Kidney (tissue), 13 donors: ENCODE measurements at regions not wholly inside any gene's neighbourhood (a gene's known extent, or its start where the extent isn't known, plus 50 kb on each side); places are given as distances from the start of the nearest gene placed in this dataset.

Experiments
- DNase-seq, 5 donors: peaks; one replicate each; pipeline ENCODE4 v3.0.0-alpha.2; 2013 to 2020
- FAIRE-seq: peaks from 2 replicates; lab custom pipeline; 2012; peaks lifted over from hg19 to GRCh38; lab: Jason Lieb, UNC
- H3K27ac ChIP-seq, 2 donors: one replicate each; pipeline ENCODE4 v1.7.0; 2013; ENCODE audit warnings: low read depth in 2 of 2, low read length in 2 of 2, inconsistent platforms in 1 of 2
- H3K27me3 ChIP-seq: one replicate; pipeline ENCODE4 v1.7.1; 2013; ENCODE audit warnings: low read length, inconsistent platforms; ENCODE audit not compliant: control insufficient read depth, insufficient read depth
- H3K36me3 ChIP-seq, 3 donors: one replicate each; pipeline versions ENCODE4 v1.7.0 to v1.7.1; 2013; ENCODE audit warnings: low read length in 3 of 3, control low read depth in 1 of 3, inconsistent platforms in 1 of 3; ENCODE audit not compliant: insufficient read depth in 3 of 3, control insufficient read depth in 2 of 3
- H3K4me1 ChIP-seq, 3 donors: one replicate each; pipeline versions ENCODE4 v1.7.0 to v1.7.1; 2013; ENCODE audit warnings: low read length in 3 of 3, inconsistent platforms in 1 of 3, low read depth in 1 of 3; ENCODE audit not compliant: control insufficient read depth in 2 of 3, insufficient read depth in 2 of 3
- H3K4me3 ChIP-seq, 3 donors: one replicate each; pipeline versions ENCODE4 v1.7.0 to v1.8.1; 2013; ENCODE audit warnings: low read length in 3 of 3, control low read depth in 1 of 3, inconsistent platforms in 1 of 3
- H3K9ac ChIP-seq, 3 donors: one replicate each; pipeline versions ENCODE4 v1.7.0 to v1.7.1; 2013; ENCODE audit warnings: low read length in 3 of 3, control low read depth in 1 of 3, inconsistent platforms in 1 of 3
- H3K9me3 ChIP-seq, 3 donors: one replicate each; pipeline versions ENCODE4 v1.7.0 to v1.7.1; 2013; ENCODE audit warnings: low read length in 3 of 3, control low read depth in 1 of 3, inconsistent platforms in 1 of 3; ENCODE audit not compliant: control insufficient read depth in 2 of 3, insufficient read depth in 1 of 3
- intact Hi-C: fragments of 100-400 bp; cut with DNase I; formaldehyde crosslinking; loops from one replicate; pipeline ENCODE4 v1.11.1; 2022
- TF ChIP-seq, protein P1 (sequence below): IDR thresholded peaks from 3 replicates; pipeline ENCODE4 v1.5.1; 2012; ENCODE audit warnings: mild to moderate bottlenecking, moderate library complexity, borderline replicate concordance; ENCODE audit not compliant: insufficient read depth; ENCODE audit errors: extremely low read depth
- donor health status: control.
- donor health status: control.
- donor health status: control.
- donor health status: control.
- donor health status: control.
- donor health status: DM: yes; HTN: yes; CAD: no.
- donor health status: Normal renal cell carcinoma (clear cell type).

DNA sequence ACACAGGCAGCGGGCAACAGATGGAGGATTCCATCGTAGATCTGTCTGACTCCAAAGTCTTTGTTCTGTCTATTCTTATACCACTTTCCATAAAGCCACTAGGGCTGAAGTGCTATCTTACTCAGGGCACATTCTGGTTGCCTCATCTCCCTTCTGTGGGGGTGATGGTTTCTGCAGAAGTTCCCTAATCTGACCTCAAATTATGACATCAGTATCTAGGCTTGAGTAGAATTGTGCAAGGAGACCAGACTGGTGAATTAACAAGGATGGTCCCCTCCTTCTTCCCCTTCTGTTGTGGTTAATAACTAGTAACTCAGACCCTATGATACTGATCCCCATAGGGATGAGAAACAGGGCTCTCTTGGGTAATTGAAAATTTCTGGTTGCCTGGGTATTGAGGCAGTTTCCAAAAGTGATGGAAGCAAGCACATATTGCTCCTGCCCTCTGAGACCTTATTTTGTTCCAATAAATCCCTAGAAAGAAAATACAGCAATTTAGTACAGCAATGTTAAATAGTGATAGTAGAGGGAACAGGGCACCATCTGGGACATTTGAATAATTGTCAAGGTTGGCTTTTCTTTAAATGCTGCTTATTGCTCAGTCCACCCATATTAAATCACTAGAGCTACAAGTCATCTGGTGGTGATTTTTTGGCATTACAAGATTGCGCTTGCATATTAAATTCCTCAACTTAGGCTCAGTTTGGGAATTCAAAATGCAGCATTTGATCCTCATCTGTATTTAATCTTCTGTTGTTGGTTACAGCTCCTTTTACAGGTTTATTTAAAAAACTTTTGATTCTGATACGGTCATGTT is 57.3 kb upstream of the AP1S2 start:
- no peak overlapping the region for H3K4me3 ChIP-seq
- TF ChIP-seq, protein P1, sequence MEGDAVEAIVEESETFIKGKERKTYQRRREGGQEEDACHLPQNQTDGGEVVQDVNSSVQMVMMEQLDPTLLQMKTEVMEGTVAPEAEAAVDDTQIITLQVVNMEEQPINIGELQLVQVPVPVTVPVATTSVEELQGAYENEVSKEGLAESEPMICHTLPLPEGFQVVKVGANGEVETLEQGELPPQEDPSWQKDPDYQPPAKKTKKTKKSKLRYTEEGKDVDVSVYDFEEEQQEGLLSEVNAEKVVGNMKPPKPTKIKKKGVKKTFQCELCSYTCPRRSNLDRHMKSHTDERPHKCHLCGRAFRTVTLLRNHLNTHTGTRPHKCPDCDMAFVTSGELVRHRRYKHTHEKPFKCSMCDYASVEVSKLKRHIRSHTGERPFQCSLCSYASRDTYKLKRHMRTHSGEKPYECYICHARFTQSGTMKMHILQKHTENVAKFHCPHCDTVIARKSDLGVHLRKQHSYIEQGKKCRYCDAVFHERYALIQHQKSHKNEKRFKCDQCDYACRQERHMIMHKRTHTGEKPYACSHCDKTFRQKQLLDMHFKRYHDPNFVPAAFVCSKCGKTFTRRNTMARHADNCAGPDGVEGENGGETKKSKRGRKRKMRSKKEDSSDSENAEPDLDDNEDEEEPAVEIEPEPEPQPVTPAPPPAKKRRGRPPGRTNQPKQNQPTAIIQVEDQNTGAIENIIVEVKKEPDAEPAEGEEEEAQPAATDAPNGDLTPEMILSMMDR = no peak
- H3K36me3 ChIP-seq = no peaks in the 10 kb centered on the region
- FAIRE-seq (no peak), DNase-seq (no peak)
- H3K9me3 ChIP-seq = no peaks in the 10 kb centered on the region
- no peak overlapping the region for H3K9ac ChIP-seq
- intact Hi-C loops = no loop called here
- H3K4me1 ChIP-seq = no peaks in the 10 kb centered on the region
- H3K27ac ChIP-seq = no peak overlapping the region
- peaks cover 12% of the 10 kb centered on the region for H3K27me3 ChIP-seq

DNA sequence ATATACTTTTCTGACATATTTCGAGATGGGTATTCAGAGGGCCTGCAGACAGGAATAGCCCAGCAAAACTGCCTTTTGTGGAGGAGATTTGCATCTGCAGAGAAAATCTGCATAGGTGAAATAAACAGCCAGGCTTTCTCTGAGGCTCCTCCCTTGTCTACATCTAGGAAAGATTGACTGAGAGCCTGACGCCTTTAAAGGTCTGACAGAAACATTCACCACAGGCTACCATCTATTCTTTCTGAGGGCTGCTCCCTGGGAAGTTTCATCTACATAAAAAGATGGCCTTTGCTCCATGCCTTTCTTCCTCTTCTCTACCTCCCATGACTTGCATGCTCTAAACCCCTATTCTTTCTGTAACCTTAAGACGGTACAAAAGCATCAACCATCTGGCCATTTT is 55.0 kb upstream of the AP1S2 start:
- Histone ChIP-seq H3K27me3 (peaks cover 12% of the 10 kb centered on the region), H3K4me3 (no peak overlapping the region), H3K4me1 (no peaks in the 10 kb centered on the region), H3K9me3 (no peaks in the 10 kb centered on the region), H3K36me3 (no peaks in the 10 kb centered on the region), H3K27ac (no peak overlapping the region), H3K9ac (no peak overlapping the region)
- DNase-seq = no peak
- intact Hi-C loops = no loop called here
- TF ChIP-seq, protein P1 = no peak
- FAIRE-seq = no peak

DNA sequence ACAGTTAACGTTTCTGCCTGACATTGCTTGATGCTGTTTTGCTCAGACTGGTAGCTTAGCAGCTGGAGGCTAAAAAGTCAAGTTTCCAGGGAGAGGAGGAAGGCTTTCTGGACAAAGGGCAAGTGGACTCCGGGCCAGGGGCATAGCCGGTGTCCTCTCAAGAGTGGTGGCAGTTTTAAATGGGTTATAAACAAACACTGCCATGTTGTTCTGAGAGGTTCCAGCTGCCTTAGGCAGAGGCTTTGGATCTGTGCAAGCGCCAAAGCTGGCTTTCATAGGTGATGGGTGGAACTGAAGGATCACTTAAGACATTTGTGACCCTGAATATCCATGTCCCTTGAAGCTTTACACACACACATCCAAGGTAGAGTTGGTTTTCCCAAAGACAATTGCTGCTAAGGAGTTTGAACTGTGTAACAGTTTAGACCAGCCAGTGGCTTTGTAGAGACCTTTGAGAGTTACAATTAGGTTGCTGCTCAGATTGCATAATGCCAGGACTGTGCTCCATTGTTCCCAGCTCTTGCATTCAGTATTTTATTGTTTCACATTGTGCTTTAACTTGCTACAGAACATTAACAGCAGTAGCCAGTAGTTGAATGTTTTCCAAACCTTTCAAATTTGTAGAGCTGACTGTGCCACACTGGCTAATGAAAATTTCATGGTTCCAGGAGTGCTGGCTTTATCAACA is 54.1 kb upstream of the AP1S2 start:
- Histone ChIP-seq H3K4me1 (no peaks in the 10 kb centered on the region), H3K9me3 (no peaks in the 10 kb centered on the region), H3K4me3 (no peak overlapping the region), H3K9ac (no peak overlapping the region), H3K27ac (no peak overlapping the region), H3K36me3 (no peaks in the 10 kb centered on the region), H3K27me3 (peaks cover 10% of the 10 kb centered on the region)
- DNase-seq = peak in 3 of 5 donors; percentile 14 to 22 (median 20)
- FAIRE-seq = no peak
- intact Hi-C loops = no loop called here
- TF ChIP-seq, protein P1 = no peak
